COLO829 (cell line): ENCODE measurements at regions not wholly inside any gene's neighbourhood (a gene's known extent, or its start where the extent isn't known, plus 50 kb on each side); places are given as distances from the start of the nearest gene placed in this dataset.

Experiments
- DNase-seq: peaks from one replicate; pipeline ENCODE4 v3.0.0; 2012; ENCODE audit warnings: low spot score

GRCh38 chr4:130183766-130184165 is 1087.8 kb downstream of the C4orf33 start:
- no peak for DNase-seq

- no peak for DNase-seq
These were observed 1089.2 kb downstream of the C4orf33 start for GRCh38 chr4:130185123-130185522.

- DNase-seq: no peak
These were observed 1091.0 kb downstream of the C4orf33 start for GRCh38 chr4:130186931-130187330.

- no peak for DNase-seq
These were observed 1091.6 kb downstream of the C4orf33 start for GRCh38 chr4:130187587-130187986.

- no peak for DNase-seq
These were observed 1096.8 kb downstream of the C4orf33 start for GRCh38 chr4:130192787-130193186.

- DNase-seq: no peak
These were observed 1102.0 kb downstream of the C4orf33 start for GRCh38 chr4:130197946-130198345.

- no peak for DNase-seq
These were observed 1107.6 kb downstream of the C4orf33 start for GRCh38 chr4:130203571-130203970.

GRCh38 chr4:130210864-130211263 is 1114.9 kb downstream of the C4orf33 start:
- peak; percentile 70 for DNase-seq

- no peak for DNase-seq
These were observed 1118.3 kb downstream of the C4orf33 start for GRCh38 chr4:130214268-130214667.

GRCh38 chr4:130233377-130234047 is 1137.6 kb downstream of the C4orf33 start:
- DNase-seq: no peak

- no peak for DNase-seq
These were observed 1142.2 kb downstream of the C4orf33 start for GRCh38 chr4:130238121-130238520.

- DNase-seq: no peak
These were observed 1153.0 kb downstream of the C4orf33 start for GRCh38 chr4:130249002-130249401.

- DNase-seq: peak; percentile 79
These were observed 1161.3 kb downstream of the C4orf33 start for GRCh38 chr4:130257271-130257670.

GRCh38 chr4:130266814-130267213 is 1170.9 kb downstream of the C4orf33 start:
- no peak for DNase-seq

- peak; percentile 9 for DNase-seq
These were observed 1192.6 kb downstream of the C4orf33 start for GRCh38 chr4:130288576-130288975.

GRCh38 chr4:130293692-130294091 is 1197.7 kb downstream of the C4orf33 start:
- no peak for DNase-seq

- no peak for DNase-seq
These were observed 1200.5 kb downstream of the C4orf33 start for GRCh38 chr4:130296448-130296847.

- no peak for DNase-seq
These were observed 1210.6 kb downstream of the C4orf33 start for GRCh38 chr4:130306566-130306965.

- DNase-seq: no peak
These were observed 1213.3 kb downstream of the C4orf33 start for GRCh38 chr4:130309221-130309620.

- DNase-seq: no peak
These were observed 1226.5 kb downstream of the C4orf33 start for GRCh38 chr4:130322439-130322838.

GRCh38 chr4:130329036-130329435 is 1233.1 kb downstream of the C4orf33 start:
- no peak for DNase-seq

GRCh38 chr4:130333241-130333759 is 1237.3 kb downstream of the C4orf33 start:
- DNase-seq: no peak

GRCh38 chr4:130335417-130336194 is 1239.7 kb downstream of the C4orf33 start:
- DNase-seq: no peak
